ENCODE measurements at regions not wholly inside any gene's neighbourhood (a gene's known extent, or its start where the extent isn't known, plus 50 kb on each side); places are given as distances from the start of the nearest gene placed in this dataset.
"Not testable (repeated sequence)": the region's sequence is repeated elsewhere in the genome, so short reads cannot be mapped to it uniquely, and the experiment has no call there.

DNA sequence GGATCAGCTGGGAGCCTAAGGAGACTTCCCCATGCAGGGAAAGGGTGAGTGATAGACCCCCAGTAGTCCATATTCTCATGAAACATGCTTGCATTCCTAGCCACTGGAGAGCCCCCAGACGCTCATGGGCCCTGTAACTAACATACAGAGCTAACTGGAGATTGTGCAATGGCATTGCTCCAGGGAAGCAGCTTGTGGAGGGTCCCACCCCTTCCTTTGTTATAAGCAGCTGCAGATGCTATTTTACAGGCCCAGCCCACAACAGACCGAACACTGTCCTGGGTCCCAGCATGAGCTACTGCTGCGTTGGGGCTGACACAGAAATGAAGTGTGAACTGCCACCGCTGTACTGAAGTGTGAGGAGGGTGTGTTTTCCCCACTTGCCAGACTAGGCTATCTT, 1465.7 kb upstream of the DIAPH2 start:
- no peak for DNase-seq

DNA sequence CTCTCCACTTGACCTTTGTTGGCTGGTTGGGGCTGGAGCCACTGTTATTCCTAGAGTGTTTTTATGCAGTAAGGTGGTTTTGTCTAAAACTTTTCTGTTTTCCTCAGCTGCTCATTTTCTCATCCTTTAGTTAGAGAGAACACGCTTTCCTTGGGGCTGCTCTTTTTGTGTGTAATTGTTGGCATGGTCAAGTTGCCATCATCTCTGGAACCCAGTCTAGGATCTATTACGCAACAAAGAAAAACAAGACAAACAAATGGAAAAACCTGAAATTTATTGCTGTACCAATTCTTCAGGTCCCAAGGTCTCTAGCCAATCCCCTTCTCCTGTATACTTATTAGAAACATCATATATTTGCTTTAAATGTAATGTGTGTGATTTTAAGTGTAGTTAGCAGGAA, 1436.3 kb upstream of the DIAPH2 start:
- no peak for DNase-seq

DNA sequence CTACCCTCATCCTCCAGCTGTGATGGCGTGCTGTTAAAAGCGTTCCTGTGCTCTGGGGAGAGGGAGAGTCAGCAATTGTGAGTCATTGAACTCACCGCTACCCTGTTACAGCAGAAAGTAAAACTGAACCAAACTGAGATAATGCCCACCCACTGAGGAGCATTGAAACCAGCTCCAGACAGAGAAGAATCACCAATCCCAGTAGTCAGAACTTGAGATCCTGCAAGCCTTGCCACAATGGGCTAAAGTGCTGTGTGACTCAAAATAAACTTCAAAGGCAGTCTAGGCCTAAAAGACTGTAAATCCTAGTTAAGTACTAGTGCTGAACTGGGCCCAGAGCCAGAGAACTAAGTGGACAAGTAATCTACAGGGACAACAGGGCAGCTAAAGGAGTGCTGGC, 1394.2 kb upstream of the DIAPH2 start:
- no peak for DNase-seq

DNA sequence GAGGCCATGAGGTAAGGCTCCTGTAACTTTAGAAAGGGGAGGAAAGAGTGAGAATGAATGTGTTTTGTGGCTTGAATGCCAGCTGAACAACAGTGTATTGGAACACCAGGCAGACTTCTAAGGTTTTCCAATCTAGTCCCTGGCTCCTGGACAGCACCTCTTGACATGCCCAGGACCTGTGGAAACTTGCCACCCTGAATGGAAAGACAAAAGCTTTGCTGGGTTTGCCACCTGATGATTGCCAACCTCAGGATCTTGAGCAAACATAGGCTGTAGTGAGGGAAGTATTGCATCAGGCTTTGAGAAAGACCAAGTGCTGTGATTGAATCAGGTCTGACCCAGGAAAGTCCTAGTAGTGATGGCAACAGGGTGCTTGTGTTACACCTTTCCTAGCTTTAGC, 1393.1 kb upstream of the DIAPH2 start:
- no peak for DNase-seq

DNA sequence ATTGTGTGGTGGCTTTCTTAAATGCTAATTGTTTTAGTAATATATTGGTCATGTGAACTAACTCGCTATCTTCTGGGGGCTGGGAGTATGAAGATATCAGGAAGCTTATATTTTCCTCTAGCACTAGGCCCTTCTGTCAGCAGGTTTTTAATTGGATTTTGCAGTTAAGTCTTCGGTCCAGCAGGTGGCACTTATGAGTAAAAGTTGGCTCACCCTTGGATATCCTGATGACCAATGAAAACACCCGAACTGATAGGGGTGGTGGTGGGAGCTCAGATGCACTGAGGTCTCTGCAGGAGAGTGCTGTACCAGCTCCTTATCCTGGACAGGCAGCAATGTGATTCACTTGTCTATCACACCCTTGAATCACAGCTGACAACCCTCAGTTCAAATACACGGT, 1365.8 kb upstream of the DIAPH2 start:
- DNase-seq: no peak

DNA sequence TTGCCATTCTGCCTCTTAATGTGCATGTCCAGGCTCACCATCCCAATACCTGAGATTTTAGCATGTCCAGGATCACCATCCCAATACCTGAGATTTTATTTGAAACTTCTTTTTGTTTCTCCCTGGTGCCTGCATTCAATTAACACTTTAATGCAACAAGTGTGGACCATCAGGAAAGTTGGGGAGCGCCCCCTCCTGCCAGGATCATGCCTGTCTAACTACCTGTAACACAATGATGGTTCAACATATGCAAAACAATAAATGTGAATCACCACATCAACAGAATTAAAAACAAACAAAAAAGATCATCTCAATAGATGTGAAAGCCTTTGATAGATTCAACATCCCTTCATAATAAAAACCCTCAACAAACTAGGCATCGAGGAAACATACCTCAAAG, 1359.5 kb upstream of the DIAPH2 start:
- no peak for DNase-seq

DNA sequence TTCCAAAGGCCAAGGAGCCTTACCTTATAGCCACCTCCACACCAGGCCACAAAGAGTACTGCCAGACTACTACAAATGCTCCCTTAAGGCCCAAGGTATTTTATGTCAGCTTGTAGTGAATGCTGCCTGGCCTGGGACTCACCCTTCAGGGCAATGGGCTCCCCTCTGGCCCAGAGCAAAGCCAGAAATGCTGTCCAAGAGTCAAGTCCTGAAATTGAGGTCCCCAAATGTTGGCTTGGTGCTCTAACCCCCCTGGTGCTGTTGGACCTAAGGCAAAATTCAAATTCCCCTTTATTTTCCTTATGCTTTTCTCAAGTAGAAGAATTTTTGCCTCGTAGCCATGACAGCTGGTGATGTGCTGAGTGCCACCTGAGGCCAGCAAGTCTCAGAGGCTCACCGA, 1354.3 kb upstream of the DIAPH2 start:
- DNase-seq: no peak

DNA sequence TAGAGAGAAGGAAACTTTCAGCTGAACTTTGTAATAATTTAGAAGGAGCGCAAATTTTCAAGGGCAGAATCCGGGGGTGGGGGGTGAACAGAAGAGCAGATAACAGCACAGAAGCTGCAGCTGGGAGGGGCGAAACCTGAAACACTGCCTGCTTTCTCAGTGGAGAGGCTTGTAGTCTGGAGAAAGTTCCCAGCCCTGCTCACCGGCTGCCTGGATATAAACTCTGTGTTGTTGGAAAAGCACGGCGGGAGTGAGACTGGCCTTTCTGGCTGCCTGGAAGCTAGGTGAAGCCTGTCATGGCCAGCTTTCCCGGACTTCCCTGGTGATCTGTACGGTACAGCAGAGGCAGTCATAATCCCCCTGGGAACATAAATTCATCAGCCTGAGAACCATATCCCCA, 1352.1 kb upstream of the DIAPH2 start:
- no peak for DNase-seq

DNA sequence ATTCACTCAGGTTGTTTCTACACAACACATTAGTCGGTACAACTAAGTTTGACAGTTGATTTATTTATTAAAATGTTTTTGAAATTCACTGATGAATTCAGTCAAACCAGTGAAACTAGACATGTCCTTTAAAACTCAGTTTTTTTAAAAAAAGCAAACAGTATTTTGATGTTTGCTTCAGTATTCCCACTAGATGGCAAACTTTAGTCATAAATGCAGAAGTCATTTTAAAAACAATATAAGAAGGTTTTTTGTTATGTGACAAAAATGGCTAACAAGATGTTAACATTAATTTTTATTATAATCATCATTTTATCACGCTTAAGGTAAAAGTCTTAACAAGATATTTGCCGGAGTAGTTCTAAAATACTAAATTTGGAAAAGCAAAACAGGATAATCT, 1337.8 kb upstream of the DIAPH2 start:
- DNase-seq: no peak

DNA sequence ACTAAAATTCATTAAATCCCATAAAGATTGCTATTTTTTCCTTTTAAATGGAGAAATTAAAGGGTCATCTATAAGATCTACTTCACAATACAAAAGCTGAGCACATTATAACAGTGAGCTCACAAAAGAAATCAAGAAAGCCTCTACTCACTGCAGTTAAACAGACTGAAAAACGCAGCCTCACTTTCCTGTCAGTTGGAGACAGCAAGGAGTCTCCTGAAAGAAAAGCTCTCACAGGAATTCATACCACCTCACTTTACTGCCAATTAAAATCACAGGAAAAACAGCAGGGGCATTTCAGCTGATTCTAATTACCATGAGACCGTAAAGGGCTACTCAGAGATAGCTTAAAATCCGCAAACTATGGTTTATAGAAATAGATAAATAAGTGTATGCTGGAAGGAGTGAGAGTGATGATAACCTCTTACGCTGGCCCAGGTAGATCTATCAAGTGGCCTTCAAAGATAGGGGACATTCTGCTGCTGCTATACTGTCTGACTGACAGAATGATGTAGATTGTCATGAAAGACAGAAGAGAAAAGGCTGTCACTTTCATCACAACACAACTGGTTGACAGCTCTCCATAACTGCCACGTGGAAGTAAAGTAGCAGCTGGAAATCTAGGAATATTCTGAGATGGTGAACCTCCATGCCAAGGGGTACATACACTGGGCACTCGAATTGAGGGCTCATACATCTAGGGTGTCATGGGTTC, 1333.7 kb upstream of the DIAPH2 start:
- no peak for DNase-seq

DNA sequence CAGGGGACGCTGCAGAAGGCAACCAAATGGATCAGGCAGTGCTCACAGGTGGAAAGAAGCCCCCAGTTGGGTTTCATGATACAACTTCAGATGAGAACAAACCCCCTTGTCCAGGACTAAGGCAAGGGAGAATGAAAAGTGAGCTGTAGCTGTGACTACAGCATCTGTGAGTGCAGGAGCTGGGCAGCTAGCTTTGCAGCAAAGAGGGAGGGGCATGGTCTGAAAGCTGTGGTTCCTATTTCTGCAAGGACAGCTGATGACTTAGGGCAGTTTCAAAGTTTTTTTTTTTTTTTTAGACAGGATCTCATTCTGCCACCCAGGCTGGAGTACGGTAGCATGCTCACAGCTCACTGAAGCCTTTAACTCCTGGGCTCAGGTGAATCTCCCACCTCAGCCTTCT, 1317.4 kb upstream of the DIAPH2 start:
- DNase-seq: no peak

DNA sequence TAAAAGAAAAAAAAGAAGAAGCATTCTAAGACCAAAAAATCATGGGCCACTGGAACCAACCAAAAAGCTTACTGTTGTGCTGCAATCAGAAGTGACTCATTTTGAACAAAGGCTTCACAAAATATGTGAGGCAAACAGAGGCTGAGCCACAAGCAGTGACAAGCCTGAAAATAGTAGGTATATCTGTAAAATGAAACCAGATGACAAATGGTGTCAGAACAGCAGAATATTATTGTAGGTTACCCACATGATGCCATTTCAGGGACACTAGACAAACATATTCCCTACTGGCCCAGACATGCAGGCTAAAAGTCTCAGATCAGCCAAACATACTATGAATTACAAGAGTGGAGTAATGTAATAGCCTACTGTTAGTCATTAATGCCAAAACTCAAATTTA, 1301.8 kb upstream of the DIAPH2 start:
- no peak for DNase-seq

DNA sequence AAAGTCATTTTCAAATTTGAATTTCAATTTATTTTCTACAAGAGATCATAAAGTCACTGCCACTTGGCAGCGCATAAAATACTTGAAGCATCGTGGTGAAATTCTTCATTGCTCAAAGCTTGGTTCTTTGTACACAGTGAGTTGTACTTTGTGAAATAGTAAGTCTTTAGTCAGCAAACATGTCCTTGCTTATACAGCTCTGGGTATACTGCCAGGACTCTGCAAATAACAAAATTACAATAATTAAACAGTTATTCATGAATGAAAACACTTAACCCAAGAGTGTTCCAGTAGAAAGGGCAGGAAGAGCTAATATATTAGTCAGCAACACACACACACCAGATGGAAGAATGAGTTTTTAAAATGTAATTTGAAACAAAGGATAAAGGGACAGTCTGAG, 1300.9 kb upstream of the DIAPH2 start:
- DNase-seq: no peak

DNA sequence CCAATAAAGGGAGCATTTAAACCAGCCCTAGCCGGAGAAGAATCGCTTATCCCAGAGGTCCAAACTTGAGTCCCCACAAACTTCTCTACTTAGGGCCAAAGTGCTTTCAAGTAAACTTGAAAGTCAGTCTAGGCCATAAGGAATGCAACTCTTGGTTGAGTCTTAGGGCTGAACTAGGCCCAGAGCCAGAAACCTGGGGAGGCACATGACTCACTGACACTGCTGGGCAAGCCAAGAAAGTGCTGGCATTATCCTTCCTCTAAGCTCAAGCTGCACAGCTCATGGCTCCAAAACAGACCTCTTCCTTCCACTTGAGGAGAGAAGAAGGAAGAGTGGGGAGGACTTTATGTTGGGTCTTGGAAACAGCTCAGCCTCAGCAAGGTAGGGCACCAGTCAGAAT, 1257.3 kb upstream of the DIAPH2 start:
- no peak for DNase-seq

DNA sequence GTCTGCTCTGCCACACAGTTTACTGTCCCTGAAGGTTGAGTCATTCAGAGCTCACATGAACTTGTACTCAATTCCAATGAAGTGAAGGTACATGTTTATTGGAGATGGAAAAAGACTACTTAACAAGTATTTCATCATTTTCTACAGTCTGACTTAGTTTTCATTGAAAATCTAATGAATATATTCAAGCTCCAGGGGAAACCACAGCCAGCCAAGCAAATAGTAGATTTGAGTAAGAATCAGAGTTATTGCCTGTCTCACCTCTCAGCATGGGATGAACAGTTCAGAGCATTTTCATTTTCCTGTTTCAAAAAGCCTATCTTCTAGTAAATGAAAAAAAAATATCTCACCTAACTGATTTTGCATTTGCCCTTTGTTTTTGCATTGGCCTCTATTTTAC, 1249.4 kb upstream of the DIAPH2 start:
- DNase-seq: no peak

DNA sequence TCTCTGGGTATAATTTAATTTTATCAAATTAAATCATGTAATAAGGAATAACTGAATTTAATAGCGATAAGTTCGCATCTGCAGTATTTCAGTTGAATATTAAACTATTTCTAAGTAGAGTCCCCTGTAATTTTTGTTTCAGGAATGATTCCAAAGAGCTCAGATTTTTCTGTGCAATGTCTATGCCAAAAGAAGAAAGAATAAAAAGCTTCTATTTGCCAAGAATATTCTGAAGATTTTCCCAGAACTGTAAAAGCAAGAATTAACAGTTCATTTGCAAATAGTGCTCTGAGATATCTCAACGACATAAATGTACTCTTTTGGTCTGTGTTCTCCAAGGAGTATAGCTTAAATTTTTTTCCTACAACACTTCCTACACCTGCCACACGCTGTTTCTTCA, 1242.8 kb upstream of the DIAPH2 start:
- no peak for DNase-seq

DNA sequence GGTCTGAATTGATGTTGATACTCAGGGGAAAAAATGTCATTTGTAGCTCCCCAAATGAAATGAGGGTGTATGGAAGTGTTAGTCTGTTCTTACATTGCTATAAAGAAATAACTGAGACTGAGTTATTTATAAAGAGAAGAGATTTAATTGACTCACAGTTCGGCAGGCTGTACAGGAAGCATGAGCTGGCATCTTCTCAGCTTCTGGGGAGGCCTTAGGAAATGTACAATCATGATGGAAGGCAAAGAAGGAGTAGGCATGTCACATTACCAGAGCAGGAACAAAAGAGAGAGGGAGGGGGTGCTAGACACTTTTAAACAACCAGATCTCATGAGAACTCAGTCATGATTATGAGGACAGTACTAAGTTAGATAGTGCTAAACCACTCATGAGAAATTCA, 1199.9 kb upstream of the DIAPH2 start:
- no peak for DNase-seq

DNA sequence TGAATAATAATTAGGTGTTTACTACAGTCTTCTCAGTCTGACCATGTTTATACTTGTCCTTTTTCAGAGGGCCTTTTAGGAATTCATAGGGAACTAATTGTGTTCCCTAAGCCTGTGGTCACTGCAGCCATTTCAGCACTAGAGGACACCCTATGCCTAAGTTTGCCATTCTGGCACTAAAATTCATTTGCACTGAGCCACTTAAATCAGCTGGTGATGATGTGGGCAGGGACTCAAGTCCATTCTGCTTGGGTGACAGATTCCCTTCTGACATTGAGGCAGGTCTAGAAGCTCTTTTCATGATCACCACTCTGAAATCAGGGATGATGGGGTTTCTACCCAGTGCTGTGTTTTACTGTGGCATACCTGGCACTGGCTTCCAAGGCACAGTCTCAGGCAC, 1178.9 kb upstream of the DIAPH2 start:
- DNase-seq: no peak

DNA sequence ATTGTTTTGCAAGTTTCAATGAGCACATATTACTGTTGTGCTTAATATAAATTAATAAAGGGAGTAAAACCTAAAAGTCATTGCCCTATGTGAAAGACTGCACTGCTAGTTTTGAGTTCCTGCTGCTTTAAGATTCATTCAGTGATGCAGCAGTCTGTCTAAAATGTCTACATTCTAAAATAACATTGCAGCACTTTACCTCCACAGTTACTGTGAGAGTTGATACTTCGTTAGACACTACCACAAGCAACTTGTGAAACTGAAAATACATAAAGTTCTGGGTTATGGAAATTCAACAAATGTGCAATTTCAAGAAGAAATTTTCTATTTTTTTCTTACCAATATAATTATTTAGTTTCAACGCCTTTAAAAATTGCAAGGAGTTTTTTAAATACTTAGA, 1175.2 kb upstream of the DIAPH2 start:
- DNase-seq: no peak

DNA sequence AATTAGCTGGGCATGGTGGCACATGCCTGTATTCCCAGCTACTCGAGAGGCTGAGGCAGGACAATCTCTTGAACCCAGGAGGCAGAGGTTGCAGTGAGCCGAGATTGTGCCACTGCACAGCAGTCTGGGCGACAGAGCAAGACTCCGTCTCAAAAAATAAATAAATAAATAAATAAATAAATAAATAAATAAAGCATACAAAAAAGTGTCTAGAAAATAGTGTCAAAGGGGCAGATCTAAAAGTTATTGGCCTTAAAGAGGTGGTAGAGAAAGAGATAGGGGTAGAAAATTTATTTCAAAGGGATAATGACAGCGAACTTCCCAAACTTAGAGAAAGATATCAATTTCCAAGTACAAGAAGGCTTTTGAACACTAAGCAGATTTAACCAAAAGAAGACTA, 1160.6 kb upstream of the DIAPH2 start:
- DNase-seq: not testable (repeated sequence)

DNA sequence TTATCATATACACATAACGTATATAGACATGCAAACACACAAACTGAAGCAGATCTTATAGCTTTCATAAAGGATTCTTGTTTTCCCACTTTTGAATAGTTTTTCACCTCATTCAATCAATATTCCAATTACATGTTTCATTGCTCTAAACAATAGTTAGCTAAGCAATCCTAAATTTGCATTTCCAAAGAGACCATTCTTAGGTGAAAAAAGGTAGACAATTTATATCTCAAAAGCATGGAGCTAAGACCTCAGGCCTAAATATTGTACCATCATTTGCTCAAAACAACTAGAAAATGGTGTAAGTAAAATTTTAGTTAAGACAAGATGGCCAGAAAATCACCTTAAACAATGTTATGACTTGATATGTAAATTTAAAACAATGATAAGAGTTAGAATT, 1148.5 kb upstream of the DIAPH2 start:
- no peak for DNase-seq

DNA sequence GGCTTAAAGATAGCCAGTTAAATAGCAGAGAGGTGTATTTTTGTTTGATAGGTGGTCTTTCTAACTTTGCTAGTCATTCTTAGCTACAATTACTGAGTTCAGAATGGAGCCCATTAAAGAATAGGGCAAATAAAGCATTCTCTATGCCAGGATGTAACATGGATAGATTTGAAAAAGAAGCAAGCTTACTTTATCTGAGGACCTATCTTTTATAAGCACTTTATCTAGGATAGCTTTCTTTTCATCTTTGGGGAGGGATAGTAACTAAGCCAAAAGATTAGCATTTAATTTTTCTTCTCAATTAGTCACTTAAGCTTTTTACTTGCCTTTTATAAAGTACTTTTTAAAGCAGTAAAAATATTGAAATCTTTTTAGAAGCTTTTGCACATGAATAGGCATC, 1148.0 kb upstream of the DIAPH2 start:
- no peak for DNase-seq

DNA sequence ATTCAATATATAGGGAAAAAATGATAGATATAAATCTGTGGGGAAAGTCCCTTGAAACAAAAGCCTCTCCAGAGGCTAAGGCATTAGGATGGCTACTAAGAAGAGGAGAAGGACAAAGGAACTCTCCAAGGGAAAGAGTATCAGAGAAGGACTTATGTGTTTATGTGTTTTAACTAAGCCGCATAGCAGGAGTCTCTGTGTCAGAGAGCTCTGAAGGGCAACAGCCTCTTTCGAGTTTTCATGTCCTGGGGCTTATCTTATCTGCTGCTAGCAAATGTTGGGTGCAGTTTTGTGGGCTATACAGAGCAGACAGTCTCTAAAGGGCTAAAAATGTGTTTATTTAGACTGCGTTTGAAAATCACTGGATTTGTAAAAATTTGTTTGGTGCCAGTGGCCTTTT, 1145.6 kb upstream of the DIAPH2 start:
- no peak for DNase-seq

DNA sequence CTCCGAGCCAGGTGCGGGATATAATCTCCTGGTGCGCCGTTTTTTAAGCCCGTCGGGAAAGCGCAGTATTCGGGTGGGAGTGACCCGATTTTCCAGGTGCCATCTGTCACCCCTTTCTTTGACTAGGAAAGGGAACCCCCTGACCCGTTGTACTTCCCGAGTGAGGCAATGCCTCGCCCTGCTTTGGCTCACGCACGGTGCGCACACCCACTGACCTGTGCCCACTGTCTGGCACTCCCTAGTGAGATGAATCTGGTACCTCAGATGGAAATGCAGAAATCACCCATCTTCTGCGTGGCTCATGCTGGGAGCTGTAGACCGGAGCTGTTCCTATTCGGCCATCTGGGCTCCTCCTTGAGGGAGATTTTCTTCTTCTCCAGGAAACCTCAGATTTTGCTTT, 1135.1 kb upstream of the DIAPH2 start:
- not testable (repeated sequence) for DNase-seq

All from nucleus accumbens (tissue), 56 donors.